Fibroblast of upper back skin (primary cell): ENCODE measurements at regions not wholly inside any gene's neighbourhood (a gene's known extent, or its start where the extent isn't known, plus 50 kb on each side); places are given as distances from the start of the nearest gene placed in this dataset.
"Not testable (repeated sequence)": the region's sequence is repeated elsewhere in the genome, so short reads cannot be mapped to it uniquely, and the experiment has no call there.

Source experiments
- DNase-seq: peaks from one replicate; pipeline ENCODE4 v3.0.0-alpha.2; 2013

GRCh38 chr6:135555550-135555949, 58.0 kb upstream of the AHI1 start:
- no peak for DNase-seq

- DNase-seq, result no peak
Measured at GRCh38 chr6:135557582-135557981, 60.0 kb upstream of the AHI1 start.

GRCh38 chr6:135565605-135566004, 68.1 kb upstream of the AHI1 start:
- not testable (repeated sequence) for DNase-seq

GRCh38 chr6:135566311-135567068, 69.0 kb upstream of the AHI1 start:
- no peak for DNase-seq

GRCh38 chr6:135567375-135568083, 70.0 kb upstream of the AHI1 start:
- DNase-seq, result no peak

GRCh38 chr6:135568379-135568778, 70.8 kb upstream of the AHI1 start:
- DNase-seq, result peak; percentile 87

GRCh38 chr6:135572051-135572450, 74.5 kb upstream of the AHI1 start:
- DNase-seq, result no peak

GRCh38 chr6:135575629-135576028, 78.1 kb upstream of the AHI1 start:
- DNase-seq, result no peak

GRCh38 chr6:135576055-135576454, 78.5 kb upstream of the AHI1 start:
- peak; percentile 84 for DNase-seq

GRCh38 chr6:135577059-135577538, 79.6 kb upstream of the AHI1 start:
- DNase-seq, result no peak

GRCh38 chr6:135578976-135579375, 81.4 kb upstream of the AHI1 start:
- DNase-seq, result no peak

GRCh38 chr6:135581211-135581610, 83.7 kb upstream of the AHI1 start:
- DNase-seq, result no peak

- peak; percentile 72 for DNase-seq
Measured at GRCh38 chr6:135583256-135583761, 85.8 kb upstream of the AHI1 start.

- DNase-seq, result no peak
Measured at GRCh38 chr6:135586388-135586787, 88.8 kb upstream of the AHI1 start.

- DNase-seq, result peak; percentile 25
Measured at GRCh38 chr6:135586844-135587243, 89.3 kb upstream of the AHI1 start.

GRCh38 chr6:135592276-135592675, 94.7 kb upstream of the AHI1 start:
- peak; percentile 34 for DNase-seq

GRCh38 chr6:135594000-135594399, 96.5 kb upstream of the AHI1 start:
- no peak for DNase-seq

- DNase-seq, result no peak
Measured at GRCh38 chr6:135600086-135600702, 102.7 kb upstream of the AHI1 start.

- DNase-seq, result no peak
Measured at GRCh38 chr6:135600931-135601330, 103.4 kb upstream of the AHI1 start.

- DNase-seq, result no peak
Measured at GRCh38 chr6:135601857-135602256, 104.3 kb upstream of the AHI1 start.

GRCh38 chr6:135603249-135603648, 105.7 kb upstream of the AHI1 start:
- no peak for DNase-seq

- no peak for DNase-seq
Measured at GRCh38 chr6:135604035-135604860, 106.7 kb upstream of the AHI1 start.
